Panc1 (cell line): ENCODE measurements at regions not wholly inside any gene's neighbourhood (a gene's known extent, or its start where the extent isn't known, plus 50 kb on each side); places are given as distances from the start of the nearest gene placed in this dataset.

ENCODE experiments used
- ATAC-seq: fragments of 200-7000 bp; cut with Tn5 transposase; 2 replicates; pipeline ENCODE4 v1.9.1; 2020; ENCODE audit warnings: mild to moderate bottlenecking, moderate library complexity
- BruUV-seq: library from RNA; stranded (reverse); fragments of 400-500 nt; replicated peaks from 2 replicates; lab custom pipeline; 2021; lab: Mats Ljungman, UMichigan
- CTCF ChIA-PET: fragments of 300-600 bp; sonication (Branson Sonifier 250); formaldehyde crosslinking; loops from one replicate; lab custom pipeline; 2022; ENCODE audit warnings: antibody characterized with exemption; lab: Charles Lee
- POLR2A ChIA-PET: fragments of 300-600 bp; sonication (Branson Sonifier 250); formaldehyde crosslinking; loops from one replicate; lab custom pipeline; 2022; ENCODE audit warnings: antibody characterized with exemption; lab: Charles Lee
- DNase-seq: peaks from one replicate; pipeline ENCODE4 v3.0.0-alpha.2; 2010; ENCODE audit warnings: low read depth, low spot score
- H3K27ac ChIP-seq: 2 replicates; pipeline ENCODE4 v1.5.1; 2011; ENCODE audit warnings: mild to moderate bottlenecking, low read length, inconsistent platforms
- H3K27me3 ChIP-seq: fragments of 200-500 bp; sonication (Bioruptor generic); 2 replicates; pipeline ENCODE4 v1.6.0; 2014; ENCODE audit warnings: low read length, inconsistent platforms; ENCODE audit not compliant: control insufficient read depth, insufficient read depth
- H3K36me3 ChIP-seq: fragments of 200-500 bp; sonication (Bioruptor generic); 2 replicates; pipeline ENCODE4 v1.5.1; 2014; ENCODE audit warnings: inconsistent platforms, mild to moderate bottlenecking, low read length, moderate library complexity; ENCODE audit not compliant: control insufficient read depth, insufficient read depth
- H3K4me1 ChIP-seq: 2 replicates; pipeline ENCODE4 v1.5.1; 2011; ENCODE audit warnings: inconsistent platforms, mild to moderate bottlenecking, low read length, moderate library complexity; ENCODE audit not compliant: control insufficient read depth, insufficient read depth
- H3K4me3 ChIP-seq, 2 experiments: 2 replicates each; pipeline ENCODE4 v1.5.1; 2011 to 2012; ENCODE audit warnings: low read depth in 2 of 2, low read length in 2 of 2, mild to moderate bottlenecking in 2 of 2, inconsistent platforms in 1 of 2, moderate library complexity in 1 of 2
- H3K9me3 ChIP-seq: fragments of 200-500 bp; sonication (Bioruptor generic); 2 replicates; pipeline ENCODE4 v1.5.1; 2014; ENCODE audit warnings: low read depth, mild to moderate bottlenecking, inconsistent platforms, low read length, moderate library complexity; ENCODE audit not compliant: control insufficient read depth, insufficient read depth
- POLR2AphosphoS5 ChIP-seq: IDR thresholded peaks from 2 replicates; pipeline ENCODE4 v1.6.1; 2012; ENCODE audit warnings: mild to moderate bottlenecking, low read depth, low read length, moderate library complexity
- SIN3A ChIP-seq: IDR thresholded peaks from 2 replicates; pipeline ENCODE4 v1.6.1; 2012; ENCODE audit warnings: low read depth, mild to moderate bottlenecking, low read length, moderate library complexity, borderline replicate concordance; ENCODE audit not compliant: insufficient read depth
- TCF7L2 ChIP-seq: IDR thresholded peaks from 2 replicates; pipeline ENCODE4 v1.6.1; 2011; ENCODE audit warnings: mild to moderate bottlenecking, low read depth, low read length, inconsistent platforms
- in situ Hi-C: cut with HindIII; loops from 2 replicates; pipeline ENCODE4 v1.10.0; 2016; ENCODE audit warnings: low sequenced_read_pairs, low pct_unique_long_range_greater_than_20kb
- intact Hi-C: fragments of 100-400 bp; cut with micrococcal nuclease; formaldehyde crosslinking; loops from one replicate; pipeline ENCODE4 v1.10.0; 2022; ENCODE audit not compliant: unreplicated experiment
- TF ChIP-seq, protein P1 (sequence below), 2 experiments: IDR thresholded peaks; 2 replicates each; pipeline ENCODE4 v1.6.1; 2011 to 2012; ENCODE audit warnings: low read depth in 2 of 2, control low read depth in 1 of 2, low read length in 1 of 2, mild to moderate bottlenecking in 1 of 2, moderate library complexity in 1 of 2; ENCODE audit not compliant: insufficient read depth in 1 of 2
- TF ChIP-seq, protein P2 (sequence below): fragments of 450-650 bp; IDR thresholded peaks from 2 replicates; pipeline ENCODE4 v1.5.1; 2017; ENCODE audit warnings: mild to moderate bottlenecking

GRCh38 chr5:111595425-111595824 is 83.1 kb upstream of the STARD4 start:
- ChIA-PET POLR2A (no interaction called here), CTCF (no interaction called here)

DNA sequence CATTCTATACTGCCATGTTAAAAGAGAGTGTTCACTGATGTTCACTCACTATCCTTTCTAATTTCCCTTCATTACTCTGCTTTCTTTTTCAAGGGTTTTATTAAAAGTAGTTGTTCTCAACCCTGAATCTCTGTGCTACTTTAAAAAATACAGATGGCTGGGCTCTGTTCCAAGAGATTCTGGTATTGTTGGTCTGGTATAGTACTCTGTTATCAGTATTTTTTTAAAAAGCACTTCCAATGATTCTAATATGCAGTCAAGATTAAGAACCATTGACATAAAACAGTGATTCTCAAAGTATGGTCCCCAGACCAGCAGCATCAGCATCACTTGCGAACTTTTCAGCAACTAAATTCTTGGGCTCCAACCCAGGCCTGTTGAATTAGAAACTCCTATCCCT is 77.0 kb upstream of the STARD4 start:
- ATAC-seq (no peak), DNase-seq (no peak)
- no peaks in the 10 kb centered on the region for H3K4me1 ChIP-seq
- no peaks in the 10 kb centered on the region for H3K9me3 ChIP-seq
- H3K36me3 ChIP-seq: no peaks in the 10 kb centered on the region
- CTCF ChIA-PET: no interaction called here
- TF ChIP-seq POLR2AphosphoS5: no peak
- no peak for TF ChIP-seq SIN3A
- in situ Hi-C loops: no loop called here
- H3K4me3 ChIP-seq: no peak overlapping the region
- no TSS peak for BruUV-seq
- intact Hi-C loops: no loop called here
- no peak overlapping the region for H3K27ac ChIP-seq
- POLR2A ChIA-PET: no interaction called here
- H3K27me3 ChIP-seq: no peaks in the 10 kb centered on the region

More at GRCh38 chr5:111595425-111595824, 83.1 kb upstream of the STARD4 start:
- Histone ChIP-seq H3K4me3 (no peak overlapping the region), H3K27me3 (no peaks in the 10 kb centered on the region), H3K27ac (no peak overlapping the region), H3K4me1 (no peaks in the 10 kb centered on the region), H3K9me3 (no peaks in the 10 kb centered on the region), H3K36me3 (no peaks in the 10 kb centered on the region)
- TF ChIP-seq TCF7L2: no peak
- TF ChIP-seq, protein P1, sequence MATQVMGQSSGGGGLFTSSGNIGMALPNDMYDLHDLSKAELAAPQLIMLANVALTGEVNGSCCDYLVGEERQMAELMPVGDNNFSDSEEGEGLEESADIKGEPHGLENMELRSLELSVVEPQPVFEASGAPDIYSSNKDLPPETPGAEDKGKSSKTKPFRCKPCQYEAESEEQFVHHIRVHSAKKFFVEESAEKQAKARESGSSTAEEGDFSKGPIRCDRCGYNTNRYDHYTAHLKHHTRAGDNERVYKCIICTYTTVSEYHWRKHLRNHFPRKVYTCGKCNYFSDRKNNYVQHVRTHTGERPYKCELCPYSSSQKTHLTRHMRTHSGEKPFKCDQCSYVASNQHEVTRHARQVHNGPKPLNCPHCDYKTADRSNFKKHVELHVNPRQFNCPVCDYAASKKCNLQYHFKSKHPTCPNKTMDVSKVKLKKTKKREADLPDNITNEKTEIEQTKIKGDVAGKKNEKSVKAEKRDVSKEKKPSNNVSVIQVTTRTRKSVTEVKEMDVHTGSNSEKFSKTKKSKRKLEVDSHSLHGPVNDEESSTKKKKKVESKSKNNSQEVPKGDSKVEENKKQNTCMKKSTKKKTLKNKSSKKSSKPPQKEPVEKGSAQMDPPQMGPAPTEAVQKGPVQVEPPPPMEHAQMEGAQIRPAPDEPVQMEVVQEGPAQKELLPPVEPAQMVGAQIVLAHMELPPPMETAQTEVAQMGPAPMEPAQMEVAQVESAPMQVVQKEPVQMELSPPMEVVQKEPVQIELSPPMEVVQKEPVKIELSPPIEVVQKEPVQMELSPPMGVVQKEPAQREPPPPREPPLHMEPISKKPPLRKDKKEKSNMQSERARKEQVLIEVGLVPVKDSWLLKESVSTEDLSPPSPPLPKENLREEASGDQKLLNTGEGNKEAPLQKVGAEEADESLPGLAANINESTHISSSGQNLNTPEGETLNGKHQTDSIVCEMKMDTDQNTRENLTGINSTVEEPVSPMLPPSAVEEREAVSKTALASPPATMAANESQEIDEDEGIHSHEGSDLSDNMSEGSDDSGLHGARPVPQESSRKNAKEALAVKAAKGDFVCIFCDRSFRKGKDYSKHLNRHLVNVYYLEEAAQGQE (IDR thresholded peaks at IDR 0.05; ENCODE audit: insufficient read depth in 1 of 2, low read depth in 2 of 2, low read length in 1 of 2): no peak
- TF ChIP-seq POLR2AphosphoS5: no peak
- TF ChIP-seq, protein P2, sequence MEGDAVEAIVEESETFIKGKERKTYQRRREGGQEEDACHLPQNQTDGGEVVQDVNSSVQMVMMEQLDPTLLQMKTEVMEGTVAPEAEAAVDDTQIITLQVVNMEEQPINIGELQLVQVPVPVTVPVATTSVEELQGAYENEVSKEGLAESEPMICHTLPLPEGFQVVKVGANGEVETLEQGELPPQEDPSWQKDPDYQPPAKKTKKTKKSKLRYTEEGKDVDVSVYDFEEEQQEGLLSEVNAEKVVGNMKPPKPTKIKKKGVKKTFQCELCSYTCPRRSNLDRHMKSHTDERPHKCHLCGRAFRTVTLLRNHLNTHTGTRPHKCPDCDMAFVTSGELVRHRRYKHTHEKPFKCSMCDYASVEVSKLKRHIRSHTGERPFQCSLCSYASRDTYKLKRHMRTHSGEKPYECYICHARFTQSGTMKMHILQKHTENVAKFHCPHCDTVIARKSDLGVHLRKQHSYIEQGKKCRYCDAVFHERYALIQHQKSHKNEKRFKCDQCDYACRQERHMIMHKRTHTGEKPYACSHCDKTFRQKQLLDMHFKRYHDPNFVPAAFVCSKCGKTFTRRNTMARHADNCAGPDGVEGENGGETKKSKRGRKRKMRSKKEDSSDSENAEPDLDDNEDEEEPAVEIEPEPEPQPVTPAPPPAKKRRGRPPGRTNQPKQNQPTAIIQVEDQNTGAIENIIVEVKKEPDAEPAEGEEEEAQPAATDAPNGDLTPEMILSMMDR: no peak
- TF ChIP-seq SIN3A: no peak
- no peak for DNase-seq
- BruUV-seq: no TSS peak
- intact Hi-C loops: no loop called here
- ATAC-seq: no peak
- in situ Hi-C loops: no loop called here

DNA sequence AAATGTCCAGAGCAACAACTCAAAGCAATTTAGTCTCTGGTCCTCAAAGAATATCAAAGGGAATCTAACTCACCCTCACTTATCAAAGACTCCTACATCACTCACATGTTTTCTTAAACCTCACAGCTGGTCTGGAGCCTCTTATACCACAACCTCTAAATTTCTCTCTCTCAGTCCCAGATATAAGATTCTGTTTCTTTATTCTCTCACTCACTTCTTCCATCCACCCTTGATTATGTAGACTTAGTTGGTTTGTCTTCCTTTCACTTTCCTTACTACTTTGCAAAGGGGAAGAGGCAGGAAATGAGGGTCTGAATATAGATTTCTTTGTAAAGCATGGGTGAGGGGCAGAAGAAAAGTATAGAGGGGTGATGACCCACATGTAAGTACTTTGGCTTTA is 75.4 kb upstream of the STARD4 start:
- DNase-seq (no peak), ATAC-seq (no peak)
- in situ Hi-C loops: no loop called here
- POLR2A ChIA-PET: no interaction called here
- no peaks in the 10 kb centered on the region for H3K9me3 ChIP-seq
- no peaks in the 10 kb centered on the region for H3K27me3 ChIP-seq
- BruUV-seq: no TSS peak
- no peaks in the 10 kb centered on the region for H3K36me3 ChIP-seq
- CTCF ChIA-PET: no interaction called here
- H3K27ac ChIP-seq: no peak overlapping the region
- H3K4me1 ChIP-seq: no peaks in the 10 kb centered on the region
- TF ChIP-seq POLR2AphosphoS5 (no peak), TCF7L2 (no peak), SIN3A (no peak)
- TF ChIP-seq, protein P2: no peak
- TF ChIP-seq, protein P1 (IDR thresholded peaks at IDR 0.05; ENCODE audit: insufficient read depth in 1 of 2, low read depth in 2 of 2, low read length in 1 of 2): no peak
- no peak overlapping the region for H3K4me3 ChIP-seq
- intact Hi-C loops: no loop called here
